PC-9 (cell line): ENCODE measurements at regions not wholly inside any gene's neighbourhood (a gene's known extent, or its start where the extent isn't known, plus 50 kb on each side); places are given as distances from the start of the nearest gene placed in this dataset.

Source experiments
- BruUV-seq: library from RNA; stranded (reverse); fragments of 400-500 nt; replicated peaks from 2 replicates; lab custom pipeline; 2021; lab: Mats Ljungman, UMichigan
- CTCF ChIA-PET: fragments of 300-600 bp; sonication (Branson Sonifier 250); formaldehyde crosslinking; loops from one replicate; lab custom pipeline; 2022; ENCODE audit warnings: antibody characterized with exemption; lab: Charles Lee
- POLR2A ChIA-PET: fragments of 300-600 bp; sonication (Branson Sonifier 250); formaldehyde crosslinking; loops from one replicate; lab custom pipeline; 2022; ENCODE audit warnings: antibody characterized with exemption; ENCODE audit not compliant: unreplicated experiment; lab: Charles Lee
- DNase-seq, 2 experiments: peaks; one replicate each; pipeline versions ENCODE4 v3.0.0 to v3.0.0-alpha.2; 2015 to 2022; ENCODE audit warnings: mixed read lengths in 1 of 2
- H2AFZ ChIP-seq: fragments of 200-600 bp; sonication (generic); 2 replicates; pipeline ENCODE4 v1.8.1; 2017; ENCODE audit warnings: antibody characterized with exemption
- H3F3A ChIP-seq: fragments of 200-600 bp; sonication (generic); 2 replicates; pipeline ENCODE4 v1.8.1; 2017; ENCODE audit warnings: antibody characterized with exemption, mild to moderate bottlenecking, low read depth; ENCODE audit not compliant: insufficient read depth
- H3K27ac ChIP-seq: fragments of 200-600 bp; sonication (generic); 2 replicates; pipeline ENCODE4 v1.6.1; 2016; ENCODE audit warnings: mixed run types
- H3K27me3 ChIP-seq: fragments of 200-600 bp; sonication (generic); 2 replicates; pipeline ENCODE4 v1.6.1; 2016; ENCODE audit warnings: low read depth, mixed run types; ENCODE audit not compliant: insufficient read depth
- H3K36me3 ChIP-seq: fragments of 200-600 bp; sonication (generic); 2 replicates; pipeline ENCODE4 v1.6.1; 2016; ENCODE audit warnings: low read depth, mixed run types
- H3K4me1 ChIP-seq: fragments of 200-600 bp; sonication (generic); replicated peaks from 2 replicates; pipeline ENCODE4 v1.6.1; 2016; ENCODE audit warnings: mixed run types; ENCODE audit not compliant: insufficient read depth
- H3K4me2 ChIP-seq: fragments of 200-600 bp; sonication (generic); 2 replicates; pipeline ENCODE4 v1.6.1; 2017; ENCODE audit warnings: mixed run types
- H3K4me3 ChIP-seq: fragments of 200-600 bp; sonication (generic); 2 replicates; pipeline ENCODE4 v1.6.1; 2016; ENCODE audit warnings: mixed run types
- H3K79me2 ChIP-seq: fragments of 200-600 bp; sonication (generic); 2 replicates; pipeline ENCODE4 v1.6.1; 2017; ENCODE audit warnings: low read depth, mixed run types
- H3K9me2 ChIP-seq: fragments of 200-600 bp; sonication (generic); 2 replicates; pipeline ENCODE4 v1.8.1; 2017; ENCODE audit warnings: mild to moderate bottlenecking; ENCODE audit not compliant: insufficient read depth
- H3K9me3 ChIP-seq: fragments of 200-600 bp; sonication (generic); 2 replicates; pipeline ENCODE4 v1.8.1; 2016; ENCODE audit warnings: low read depth; ENCODE audit not compliant: insufficient read depth
- H4K20me1 ChIP-seq: fragments of 200-600 bp; sonication (generic); 2 replicates; pipeline ENCODE4 v1.8.1; 2017; ENCODE audit not compliant: insufficient read depth
- CTCF ChIP-seq: fragments of 200-600 bp; sonication (generic); conservative IDR thresholded peaks from 2 replicates; pipeline ENCODE4 v1.6.1; 2017; ENCODE audit warnings: mixed run types, antibody characterized with exemption, mild to moderate bottlenecking, moderate library complexity
- EZH2 ChIP-seq: fragments of 200-600 bp; sonication (generic); IDR thresholded peaks from 2 replicates; pipeline ENCODE4 v1.8.0; 2017; ENCODE audit warnings: antibody characterized with exemption, low read depth
- intact Hi-C: fragments of 100-400 bp; cut with micrococcal nuclease; formaldehyde crosslinking; loops from one replicate; pipeline ENCODE4 v1.10.0; 2022; ENCODE audit not compliant: unreplicated experiment

GRCh38 chr2:9741110-9741509 lies 102.2 kb upstream of the TAF1B start:
- no TSS peak for BruUV-seq
- CTCF ChIA-PET = no interaction called here
- no peak overlapping the region for H3K4me3 ChIP-seq

DNA sequence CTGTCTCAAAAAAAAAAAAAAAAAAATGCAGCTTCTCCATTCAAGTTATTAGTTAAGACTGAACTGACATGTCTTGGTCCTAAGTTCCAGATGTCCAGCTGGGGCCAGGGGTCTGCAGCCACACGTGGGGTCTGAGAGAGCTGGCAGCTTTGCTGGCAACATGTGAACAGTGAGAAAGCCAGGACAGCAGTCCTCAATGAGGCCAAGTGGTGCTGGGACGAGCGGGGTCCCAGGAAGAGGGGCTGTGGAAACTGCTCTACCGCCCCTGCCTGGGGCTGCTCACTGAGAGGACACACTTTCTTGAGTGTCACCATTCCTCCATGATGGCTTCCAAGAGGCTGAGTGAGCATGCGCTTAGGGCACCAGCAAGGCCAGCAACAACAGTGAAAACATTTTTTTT lies 100.7 kb upstream of the TAF1B start:
- no peak overlapping the region for H2AFZ ChIP-seq
- TF ChIP-seq CTCF = no peak
- no peak for TF ChIP-seq EZH2
- no peaks in the 10 kb centered on the region for H3K9me2 ChIP-seq
- no peaks in the 10 kb centered on the region for H3K27me3 ChIP-seq
- no peak for DNase-seq
- H3K4me3 ChIP-seq = no peak overlapping the region
- BruUV-seq = no TSS peak
- no peak overlapping the region for H3K4me2 ChIP-seq
- intact Hi-C loops = no loop called here
- peaks cover 9% of the 10 kb centered on the region; the same call in 1 of the 2 replicates for H3F3A ChIP-seq
- POLR2A ChIA-PET = interaction anchor here (0.6 kb wide), 1 partner anchor 461 kb away, joined by 3 read pairs; no protein-coding TSS in a partner anchor
- no peaks in the 10 kb centered on the region for H3K79me2 ChIP-seq
- H3K9me3 ChIP-seq = no peaks in the 10 kb centered on the region
- CTCF ChIA-PET = no interaction called here
- H3K27ac ChIP-seq = no peak overlapping the region
- H4K20me1 ChIP-seq = no peaks in the 10 kb centered on the region
- H3K4me1 ChIP-seq = peaks cover 25% of the 10 kb centered on the region
- no peaks in the 10 kb centered on the region for H3K36me3 ChIP-seq

More at GRCh38 chr2:9741110-9741509, 102.2 kb upstream of the TAF1B start:
- intact Hi-C loops = no loop called here
- peaks cover 14% of the 10 kb centered on the region; the same call in 1 of the 2 replicates for H3F3A ChIP-seq
- H3K4me1 ChIP-seq = peaks cover 25% of the 10 kb centered on the region
- POLR2A ChIA-PET = no interaction called here
- no peaks in the 10 kb centered on the region for H3K27me3 ChIP-seq
- H3K4me2 ChIP-seq = no peak overlapping the region
- DNase-seq = peak in 1 of 2 experiments; percentile 18
- H3K27ac ChIP-seq = no peak overlapping the region
- H3K9me2 ChIP-seq = no peaks in the 10 kb centered on the region
- H2AFZ ChIP-seq = no peak overlapping the region
- no peaks in the 10 kb centered on the region for H3K36me3 ChIP-seq
- H4K20me1 ChIP-seq = no peaks in the 10 kb centered on the region
- no peaks in the 10 kb centered on the region for H3K79me2 ChIP-seq
- no peak for TF ChIP-seq EZH2
- TF ChIP-seq CTCF = no peak
- no peaks in the 10 kb centered on the region for H3K9me3 ChIP-seq

GRCh38 chr2:9744256-9745004 lies 98.8 kb upstream of the TAF1B start:
- BruUV-seq = no TSS peak
- intact Hi-C loops = no loop called here
- TF ChIP-seq CTCF (no peak), EZH2 (no peak)
- POLR2A ChIA-PET = no interaction called here
- no peaks in the 10 kb centered on the region for H3K9me3 ChIP-seq
- peaks cover 9% of the 10 kb centered on the region; the same call in 1 of the 2 replicates for H3F3A ChIP-seq
- H3K9me2 ChIP-seq = no peaks in the 10 kb centered on the region
- no peak overlapping the region for H3K4me2 ChIP-seq
- H4K20me1 ChIP-seq = no peaks in the 10 kb centered on the region
- H3K4me1 ChIP-seq = peaks cover 34% of the 10 kb centered on the region
- CTCF ChIA-PET = no interaction called here
- no peaks in the 10 kb centered on the region for H3K36me3 ChIP-seq
- no peaks in the 10 kb centered on the region for H3K79me2 ChIP-seq
- H3K27me3 ChIP-seq = no peaks in the 10 kb centered on the region
- DNase-seq = no peak
- H2AFZ ChIP-seq = no peak overlapping the region
- no peak overlapping the region for H3K27ac ChIP-seq
- H3K4me3 ChIP-seq = no peak overlapping the region
